Esophagus squamous epithelium (tissue), 5 donors: ENCODE measurements at regions not wholly inside any gene's neighbourhood (a gene's known extent, or its start where the extent isn't known, plus 50 kb on each side); places are given as distances from the start of the nearest gene placed in this dataset.
"Not testable (repeated sequence)": the region's sequence is repeated elsewhere in the genome, so short reads cannot be mapped to it uniquely, and the experiment has no call there.

Experiments used
- DNase-seq: peaks from one replicate; lab custom pipeline; 2025; lab: John Stamatoyannopoulos, UW
- H3K27ac ChIP-seq, 4 donors: fragments of 200-600 bp; sonication (generic); one replicate each; pipeline ENCODE4 v1.5.1; 2016 to 2019; ENCODE audit warnings: mild to moderate bottlenecking in 1 of 4
- H3K27me3 ChIP-seq, 4 donors: fragments of 200-600 bp; sonication (generic); 1 replicate in 3 of 4; 2 replicates in 1 of 4; pipeline versions ENCODE4 v1.5.1 to v1.6.0; 2017 to 2021; ENCODE audit warnings: antibody characterized with exemption in 1 of 4
- H3K36me3 ChIP-seq, 3 donors: fragments of 200-600 bp; sonication (generic); one replicate each; pipeline ENCODE4 v1.5.1; 2016 to 2019
- H3K4me1 ChIP-seq, 3 donors: fragments of 200-600 bp; sonication (generic); one replicate each; pipeline ENCODE4 v1.5.1; 2017 to 2019
- H3K4me3 ChIP-seq, 4 donors: fragments of 200-600 bp; sonication (generic); 1 replicate in 3 of 4; 2 replicates in 1 of 4; pipeline ENCODE4 v1.5.1; 2016 to 2019; ENCODE audit warnings: mild to moderate bottlenecking in 2 of 4, moderate library complexity in 1 of 4
- H3K9me3 ChIP-seq, 3 donors: fragments of 200-600 bp; sonication (generic); one replicate each; pipeline ENCODE4 v1.5.1; 2016 to 2019
- CTCF ChIP-seq, 6 experiments: fragments of 450-650 bp in 4 of 6; fragments of 200-600 bp in 2 of 6; sonication (generic) in 2 of 6; IDR thresholded peaks; one replicate each; pipeline ENCODE4 v1.5.1; 2016 to 2019; ENCODE audit warnings: antibody characterized with exemption in 6 of 6, mild to moderate bottlenecking in 4 of 6, moderate library complexity in 4 of 6
- POLR2A ChIP-seq, 4 donors: fragments of 450-650 bp; IDR thresholded peaks; one replicate each; pipeline ENCODE4 v1.6.1; 2017; ENCODE audit warnings: antibody characterized with exemption in 4 of 4, mild to moderate bottlenecking in 4 of 4, moderate library complexity in 3 of 4
- WGBS, 2 donors: methylation state at CpG; one replicate each; pipeline ENCODE4 v1.1.5; 2018; 5-methylcytosine and 5-hydroxymethylcytosine counted together
- intact Hi-C: fragments of 100-400 bp; cut with DNase I; formaldehyde crosslinking; loops from one replicate; pipeline ENCODE4 v1.15.0; 2022
- donor health status: DM: yes; HTN: yes; CAD: no.

- no peak overlapping the region for H3K27ac ChIP-seq
- H3K36me3 ChIP-seq: no peaks in the 10 kb centered on the region
- DNase-seq: no peak
- WGBS, 2 donors: 70 to 82% methylated on average over 9 to 10 of the region's 10 CpGs
- no peaks in the 10 kb centered on the region for H3K4me1 ChIP-seq
- H3K27me3 ChIP-seq: no peaks in the 10 kb centered on the region
- H3K9me3 ChIP-seq: no peaks in the 10 kb centered on the region
- no peak overlapping the region for H3K4me3 ChIP-seq
- TF ChIP-seq CTCF (IDR thresholded peaks at IDR 0.05): no peak
- no peak for TF ChIP-seq POLR2A (IDR thresholded peaks at IDR 0.05)
- intact Hi-C loops: no loop called here
Observed at GRCh38 chr3:182325213-182325950, 467.9 kb upstream of the ATP11B start.

GRCh38 chr3:182327196-182327681 is 466.1 kb upstream of the ATP11B start:
- intact Hi-C loops: no loop called here
- H3K4me1 ChIP-seq: no peaks in the 10 kb centered on the region
- H3K27ac ChIP-seq: no peak overlapping the region
- no peaks in the 10 kb centered on the region for H3K36me3 ChIP-seq
- no peaks in the 10 kb centered on the region for H3K27me3 ChIP-seq
- H3K9me3 ChIP-seq: no peaks in the 10 kb centered on the region
- no peak for DNase-seq
- no peak for TF ChIP-seq POLR2A (IDR thresholded peaks at IDR 0.05)
- no peak for TF ChIP-seq CTCF (IDR thresholded peaks at IDR 0.05)
- H3K4me3 ChIP-seq: no peak overlapping the region
- WGBS, 2 donors: 51 to 76% methylated on average over 10 of the region's 10 CpGs

- Histone ChIP-seq H3K4me1 (no peaks in the 10 kb centered on the region), H3K27ac (no peak overlapping the region), H3K4me3 (no peak overlapping the region), H3K36me3 (no peaks in the 10 kb centered on the region), H3K27me3 (no peaks in the 10 kb centered on the region), H3K9me3 (peaks cover 0 to 6% (median 0%) of the 10 kb centered on the region in 3 donors)
- no peak for DNase-seq
- TF ChIP-seq CTCF (IDR thresholded peaks at IDR 0.05) (no peak), POLR2A (IDR thresholded peaks at IDR 0.05) (no peak)
- intact Hi-C loops: no loop called here
Observed at GRCh38 chr3:182330646-182331045, 462.7 kb upstream of the ATP11B start.

- no peak overlapping the region for H3K27ac ChIP-seq
- no peak for DNase-seq
- intact Hi-C loops: no loop called here
- peaks cover 0 to 6% (median 0%) of the 10 kb centered on the region in 3 donors for H3K9me3 ChIP-seq
- TF ChIP-seq CTCF (IDR thresholded peaks at IDR 0.05) (no peak), POLR2A (IDR thresholded peaks at IDR 0.05) (no peak)
- no peaks in the 10 kb centered on the region for H3K27me3 ChIP-seq
- H3K36me3 ChIP-seq: no peaks in the 10 kb centered on the region
- H3K4me1 ChIP-seq: no peaks in the 10 kb centered on the region
- H3K4me3 ChIP-seq: no peak overlapping the region
- WGBS, 2 donors: 39 to 44% methylated on average over 4 of the region's 4 CpGs
Observed at GRCh38 chr3:182331341-182331740, 462.0 kb upstream of the ATP11B start.

GRCh38 chr3:182342252-182342651 is 451.1 kb upstream of the ATP11B start:
- intact Hi-C loops: no loop called here
- Histone ChIP-seq H3K4me1 (no peaks in the 10 kb centered on the region), H3K27ac (no peak overlapping the region), H3K36me3 (no peaks in the 10 kb centered on the region), H3K9me3 (no peaks in the 10 kb centered on the region), H3K27me3 (no peaks in the 10 kb centered on the region), H3K4me3 (no peak overlapping the region)
- TF ChIP-seq CTCF (IDR thresholded peaks at IDR 0.05) (no peak), POLR2A (IDR thresholded peaks at IDR 0.05) (no peak)
- WGBS, 2 donors: 33 to 80% methylated on average over 1 of the region's 1 CpG
- no peak for DNase-seq

- H3K27ac ChIP-seq, H3K4me1 ChIP-seq, H3K36me3 ChIP-seq, DNase-seq, H3K27me3 ChIP-seq, intact Hi-C loops, H3K9me3 ChIP-seq, H3K4me3 ChIP-seq: not testable (repeated sequence)
Observed at GRCh38 chr3:182344026-182344425, 449.3 kb upstream of the ATP11B start.
